Caki2 (cell line): ENCODE measurements at regions not wholly inside any gene's neighbourhood (a gene's known extent, or its start where the extent isn't known, plus 50 kb on each side); places are given as distances from the start of the nearest gene placed in this dataset.

Experiments used
- DNase-seq: peaks from one replicate; pipeline ENCODE4 v3.0.0-alpha.2; 2015; ENCODE audit warnings: low read depth
- in situ Hi-C: cut with HindIII; loops from 2 replicates; pipeline ENCODE4 v1.10.0; 2016; ENCODE audit warnings: low sequenced_read_pairs, low pct_unique_long_range_greater_than_20kb, mixed read lengths

GRCh38 chr11:80650966-80651365 lies 1210.1 kb upstream of the TENM4 start:
- in situ Hi-C loops: no loop called here
- DNase-seq: no peak

- no peak for DNase-seq
- in situ Hi-C loops: no loop called here
Observed at GRCh38 chr11:80649186-80649585, 1208.4 kb upstream of the TENM4 start.

- in situ Hi-C loops: no loop called here
- DNase-seq: no peak
Observed at GRCh38 chr11:80638296-80638695, 1197.5 kb upstream of the TENM4 start.

GRCh38 chr11:80637571-80637970 lies 1196.7 kb upstream of the TENM4 start:
- no peak for DNase-seq
- in situ Hi-C loops: no loop called here

GRCh38 chr11:80636999-80637398 lies 1196.2 kb upstream of the TENM4 start:
- in situ Hi-C loops: no loop called here
- DNase-seq: no peak

- no peak for DNase-seq
- in situ Hi-C loops: no loop called here
Observed at GRCh38 chr11:80635178-80635577, 1194.3 kb upstream of the TENM4 start.

- DNase-seq: no peak
- in situ Hi-C loops: no loop called here
Observed at GRCh38 chr11:80632691-80633090, 1191.9 kb upstream of the TENM4 start.

GRCh38 chr11:80632156-80632555 lies 1191.3 kb upstream of the TENM4 start:
- in situ Hi-C loops: no loop called here
- DNase-seq: no peak

- in situ Hi-C loops: no loop called here
- no peak for DNase-seq
Observed at GRCh38 chr11:80629466-80629865, 1188.6 kb upstream of the TENM4 start.

GRCh38 chr11:80627364-80627763 lies 1186.5 kb upstream of the TENM4 start:
- in situ Hi-C loops: no loop called here
- DNase-seq: no peak

- in situ Hi-C loops: no loop called here
- DNase-seq: no peak
Observed at GRCh38 chr11:80626721-80627120, 1185.9 kb upstream of the TENM4 start.

GRCh38 chr11:80625563-80625962 lies 1184.7 kb upstream of the TENM4 start:
- in situ Hi-C loops: no loop called here

GRCh38 chr11:80621871-80622270 lies 1181.0 kb upstream of the TENM4 start:
- DNase-seq: no peak
- in situ Hi-C loops: no loop called here

More at GRCh38 chr11:80625563-80625962, 1184.7 kb upstream of the TENM4 start:
- DNase-seq: no peak

GRCh38 chr11:80620867-80621266 lies 1180.0 kb upstream of the TENM4 start:
- in situ Hi-C loops: no loop called here
- no peak for DNase-seq

GRCh38 chr11:80617156-80617555 lies 1176.3 kb upstream of the TENM4 start:
- in situ Hi-C loops: no loop called here
- no peak for DNase-seq

GRCh38 chr11:80616070-80616800 lies 1175.4 kb upstream of the TENM4 start:
- in situ Hi-C loops: no loop called here

GRCh38 chr11:80613655-80614054 lies 1172.8 kb upstream of the TENM4 start:
- in situ Hi-C loops: no loop called here
- DNase-seq: no peak

More at GRCh38 chr11:80616070-80616800, 1175.4 kb upstream of the TENM4 start:
- DNase-seq: no peak

GRCh38 chr11:80610516-80610915 lies 1169.7 kb upstream of the TENM4 start:
- no peak for DNase-seq
- in situ Hi-C loops: no loop called here

GRCh38 chr11:80603472-80603871 lies 1162.6 kb upstream of the TENM4 start:
- no peak for DNase-seq
- in situ Hi-C loops: no loop called here

GRCh38 chr11:80598905-80599304 lies 1158.1 kb upstream of the TENM4 start:
- no peak for DNase-seq
- in situ Hi-C loops: no loop called here
